ENCODE measurements at regions not wholly inside any gene's neighbourhood (a gene's known extent, or its start where the extent isn't known, plus 50 kb on each side); places are given as distances from the start of the nearest gene placed in this dataset.

DNA sequence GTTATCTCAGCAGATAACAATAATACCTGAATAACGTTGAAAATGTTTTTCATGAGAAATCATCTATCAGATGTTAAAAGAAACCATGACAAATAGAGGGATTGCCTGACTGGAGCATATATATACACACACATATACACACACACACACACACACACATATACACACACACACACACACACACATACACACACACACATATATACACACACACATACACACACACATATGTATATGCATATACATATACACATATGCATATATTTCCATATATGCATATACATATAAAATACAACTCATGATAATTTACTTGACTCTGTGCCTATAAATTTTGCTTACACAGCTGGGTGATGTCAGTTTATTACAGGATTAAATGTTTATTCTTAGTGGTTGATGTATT is 847.3 kb upstream of the ADAMTS5 start:
- in situ Hi-C loops (cut with HindIII; ENCODE audit: low pct_unique_long_range_greater_than_20kb, low sequenced_read_pairs): no loop called here
- DNase-seq (ENCODE audit: low read depth, low spot score): no peak

GRCh38 chr21:27813750-27814149 is 846.9 kb upstream of the ADAMTS5 start:
- in situ Hi-C loops (cut with HindIII; ENCODE audit: low pct_unique_long_range_greater_than_20kb, low sequenced_read_pairs): no loop called here
- DNase-seq (ENCODE audit: low read depth, low spot score): peak; percentile 96

DNA sequence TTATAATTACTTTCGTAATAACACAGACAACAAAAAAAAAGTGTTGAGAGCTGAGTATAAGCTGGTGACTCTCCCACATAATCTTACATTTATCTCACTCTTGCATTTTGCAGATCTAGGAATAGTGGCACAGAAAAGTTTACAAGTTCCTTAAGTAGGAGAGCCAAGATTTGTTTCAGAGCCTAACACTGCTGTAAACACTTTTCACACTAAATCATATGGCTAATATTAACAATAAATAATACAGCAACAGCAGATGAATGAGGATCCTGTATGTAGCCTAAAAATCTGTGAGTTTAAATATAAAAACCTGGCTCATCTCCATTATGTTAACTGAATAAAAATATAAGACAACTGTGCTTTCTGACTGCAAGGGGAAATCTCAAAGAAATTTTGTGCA is 846.5 kb upstream of the ADAMTS5 start:
- in situ Hi-C loops (cut with HindIII; ENCODE audit: low pct_unique_long_range_greater_than_20kb, low sequenced_read_pairs): no loop called here
- peak; percentile 20 for DNase-seq (ENCODE audit: low read depth, low spot score)

GRCh38 chr21:27812279-27812678 is 845.4 kb upstream of the ADAMTS5 start:
- DNase-seq (ENCODE audit: low read depth, low spot score): peak; percentile 15
- in situ Hi-C loops (cut with HindIII; ENCODE audit: low pct_unique_long_range_greater_than_20kb, low sequenced_read_pairs): no loop called here

GRCh38 chr21:27808923-27809322 is 842.0 kb upstream of the ADAMTS5 start:
- in situ Hi-C loops (cut with HindIII; ENCODE audit: low pct_unique_long_range_greater_than_20kb, low sequenced_read_pairs): no loop called here
- no peak for DNase-seq (ENCODE audit: low read depth, low spot score)

DNA sequence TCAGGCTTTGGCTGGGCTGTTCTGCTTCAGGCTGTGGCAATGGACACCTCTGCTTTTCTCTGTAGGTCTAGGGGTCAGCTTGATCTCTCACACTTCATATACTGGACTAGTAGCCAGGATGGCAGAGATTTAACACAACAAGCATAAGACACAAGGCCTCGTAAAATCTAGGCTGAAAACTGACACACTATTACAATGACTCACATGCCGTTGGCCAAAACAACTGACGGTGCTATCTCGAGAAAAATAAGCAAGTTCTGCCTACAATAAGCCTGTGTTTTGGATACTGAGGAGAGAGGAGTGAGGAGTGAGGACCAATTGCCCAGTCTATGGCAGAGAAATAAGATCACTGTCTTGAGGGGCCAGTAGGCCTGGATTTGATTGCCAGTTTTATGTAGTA is 840.7 kb upstream of the ADAMTS5 start:
- peak; percentile 70 for DNase-seq (ENCODE audit: low read depth, low spot score)
- in situ Hi-C loops (cut with HindIII; ENCODE audit: low pct_unique_long_range_greater_than_20kb, low sequenced_read_pairs): no loop called here

- DNase-seq (ENCODE audit: low read depth, low spot score): no peak
- in situ Hi-C loops (cut with HindIII; ENCODE audit: low pct_unique_long_range_greater_than_20kb, low sequenced_read_pairs): no loop called here
Measured at GRCh38 chr21:27806281-27806680, 839.4 kb upstream of the ADAMTS5 start.

GRCh38 chr21:27805696-27806095 is 838.8 kb upstream of the ADAMTS5 start:
- in situ Hi-C loops (cut with HindIII; ENCODE audit: low pct_unique_long_range_greater_than_20kb, low sequenced_read_pairs): no loop called here
- no peak for DNase-seq (ENCODE audit: low read depth, low spot score)

- DNase-seq (ENCODE audit: low read depth, low spot score): no peak
- in situ Hi-C loops (cut with HindIII; ENCODE audit: low pct_unique_long_range_greater_than_20kb, low sequenced_read_pairs): no loop called here
Measured at GRCh38 chr21:27804515-27804914, 837.6 kb upstream of the ADAMTS5 start.

DNA sequence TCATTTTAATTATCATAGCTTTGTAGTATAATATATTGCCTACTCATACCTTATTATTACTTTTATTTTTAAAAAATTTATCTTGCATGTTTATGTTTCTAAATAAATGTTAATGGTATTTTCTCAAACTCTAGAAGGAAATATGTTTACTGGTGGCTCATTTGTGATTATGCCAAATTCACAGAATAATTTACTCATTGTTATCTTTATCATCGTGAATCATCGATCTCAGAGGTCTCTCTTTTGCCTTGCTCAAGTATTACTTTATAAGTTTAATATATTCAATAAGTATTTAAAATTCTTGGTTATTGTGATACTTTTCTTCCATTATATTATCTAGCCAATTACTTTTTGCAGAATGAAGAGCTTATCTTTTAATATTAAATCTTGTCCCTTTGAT is 836.7 kb upstream of the ADAMTS5 start:
- in situ Hi-C loops (cut with HindIII; ENCODE audit: low pct_unique_long_range_greater_than_20kb, low sequenced_read_pairs): no loop called here
- DNase-seq (ENCODE audit: low read depth, low spot score): no peak

- DNase-seq (ENCODE audit: low read depth, low spot score): peak; percentile 81
- in situ Hi-C loops (cut with HindIII; ENCODE audit: low pct_unique_long_range_greater_than_20kb, low sequenced_read_pairs): no loop called here
Measured at GRCh38 chr21:27802816-27803475, 836.1 kb upstream of the ADAMTS5 start.

- DNase-seq (ENCODE audit: low read depth, low spot score): no peak
- in situ Hi-C loops (cut with HindIII; ENCODE audit: low pct_unique_long_range_greater_than_20kb, low sequenced_read_pairs): no loop called here
Measured at GRCh38 chr21:27799861-27800260, 833.0 kb upstream of the ADAMTS5 start.

DNA sequence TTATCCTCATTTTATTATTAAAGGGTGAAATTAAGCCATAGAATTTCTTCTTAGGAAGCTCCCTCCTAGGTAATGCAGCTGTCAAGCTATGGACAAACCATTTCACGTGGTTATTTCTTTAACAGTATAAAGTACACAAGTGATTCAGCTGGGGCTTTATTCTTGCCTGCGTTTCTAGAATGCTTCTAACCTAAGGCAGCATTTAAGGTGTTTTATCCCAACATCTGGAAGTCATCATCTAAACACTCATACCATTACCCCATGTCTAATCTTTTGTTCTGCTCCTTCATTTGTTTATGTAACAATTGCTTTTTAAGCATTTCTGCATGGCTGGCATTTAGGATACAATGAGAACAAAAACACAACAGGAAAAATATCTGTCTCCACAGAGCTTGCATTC is 829.2 kb upstream of the ADAMTS5 start:
- in situ Hi-C loops (cut with HindIII; ENCODE audit: low pct_unique_long_range_greater_than_20kb, low sequenced_read_pairs): no loop called here
- DNase-seq (ENCODE audit: low read depth, low spot score): no peak

- in situ Hi-C loops (cut with HindIII; ENCODE audit: low pct_unique_long_range_greater_than_20kb, low sequenced_read_pairs): no loop called here
- no peak for DNase-seq (ENCODE audit: low read depth, low spot score)
Measured at GRCh38 chr21:27795418-27795817, 828.5 kb upstream of the ADAMTS5 start.

DNA sequence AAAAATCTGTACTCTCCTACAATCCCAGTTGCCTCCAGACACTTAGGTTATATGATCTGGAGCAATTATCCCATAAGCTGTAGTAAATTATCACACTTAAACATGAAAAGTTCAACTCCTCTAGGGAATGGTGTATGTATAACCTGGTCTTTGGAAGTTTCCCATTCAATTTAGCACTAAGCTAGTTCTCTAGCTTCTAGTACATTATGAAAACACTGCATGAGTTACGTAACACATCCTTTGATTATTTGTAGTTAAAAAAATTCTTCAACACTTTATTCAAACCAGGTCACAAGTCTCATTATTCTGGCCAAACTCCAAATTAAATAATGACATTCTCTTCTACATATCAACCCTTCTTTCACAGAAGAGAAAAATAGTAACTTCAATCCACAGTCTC is 827.0 kb upstream of the ADAMTS5 start:
- DNase-seq (ENCODE audit: low read depth, low spot score): no peak
- in situ Hi-C loops (cut with HindIII; ENCODE audit: low pct_unique_long_range_greater_than_20kb, low sequenced_read_pairs): no loop called here

GRCh38 chr21:27787046-27787445 is 820.2 kb upstream of the ADAMTS5 start:
- in situ Hi-C loops (cut with HindIII; ENCODE audit: low pct_unique_long_range_greater_than_20kb, low sequenced_read_pairs): no loop called here
- no peak for DNase-seq (ENCODE audit: low read depth, low spot score)

- in situ Hi-C loops (cut with HindIII; ENCODE audit: low pct_unique_long_range_greater_than_20kb, low sequenced_read_pairs): no loop called here
- DNase-seq (ENCODE audit: low read depth, low spot score): no peak
Measured at GRCh38 chr21:27779606-27780005, 812.7 kb upstream of the ADAMTS5 start.

GRCh38 chr21:27776925-27777553 is 810.2 kb upstream of the ADAMTS5 start:
- no peak for DNase-seq (ENCODE audit: low read depth, low spot score)
- in situ Hi-C loops (cut with HindIII; ENCODE audit: low pct_unique_long_range_greater_than_20kb, low sequenced_read_pairs): no loop called here

- no peak for DNase-seq (ENCODE audit: low read depth, low spot score)
- in situ Hi-C loops (cut with HindIII; ENCODE audit: low pct_unique_long_range_greater_than_20kb, low sequenced_read_pairs): no loop called here
Measured at GRCh38 chr21:27772816-27773215, 805.9 kb upstream of the ADAMTS5 start.

Data from SK-MEL-5 (cell line).